IMR-90 (cell line): ENCODE measurements at regions not wholly inside any gene's neighbourhood (a gene's known extent, or its start where the extent isn't known, plus 50 kb on each side); places are given as distances from the start of the nearest gene placed in this dataset.

Source experiments
- ATAC-seq: fragments of 200-7000 bp; cut with Tn5 transposase; 2 replicates; pipeline ENCODE4 v1.9.1; 2020; ENCODE audit warnings: low read depth, mild to moderate bottlenecking, moderate library complexity
- BruUV-seq: library from RNA; stranded (reverse); fragments of 400-500 nt; replicated peaks from 2 replicates; lab custom pipeline; 2021; lab: Mats Ljungman, UMichigan
- CTCF ChIA-PET: fragments of 300-600 bp; formaldehyde crosslinking; extraction: SDS; loops from one replicate; lab custom pipeline; 2021; ENCODE audit warnings: antibody characterized with exemption; lab: Yijun Ruan, JAX
- POLR2A ChIA-PET: fragments of 300-600 bp; sonication (Branson Sonifier 250); formaldehyde crosslinking; loops from one replicate; lab custom pipeline; 2022; ENCODE audit warnings: antibody characterized with exemption; ENCODE audit not compliant: unreplicated experiment; lab: Charles Lee
- DNase-seq: peaks from one replicate; pipeline ENCODE4 v3.0.0; 2013
- H2AFZ ChIP-seq: replicated peaks from 2 replicates; pipeline ENCODE3; 2013; ENCODE audit warnings: low read length, mild to moderate bottlenecking; ENCODE audit not compliant: poor library complexity
- H2AK5ac ChIP-seq: 2 replicates; pipeline ENCODE4 v1.6.1; 2013; ENCODE audit warnings: low read depth, low read length, inconsistent platforms
- H2AK9ac ChIP-seq: replicated peaks from 2 replicates; pipeline ENCODE3; 2013; ENCODE audit warnings: mild to moderate bottlenecking, low read depth, low read length, moderate library complexity; ENCODE audit not compliant: poor library complexity
- H2BK120ac ChIP-seq: 2 replicates; pipeline ENCODE4 v1.6.1; 2013; ENCODE audit warnings: low read depth, low read length, inconsistent platforms
- H2BK15ac ChIP-seq: 3 replicates; pipeline ENCODE4 v1.6.1; 2013; ENCODE audit warnings: low read depth, low read length, inconsistent platforms
- H2BK20ac ChIP-seq: 2 replicates; pipeline ENCODE4 v1.6.1; 2013; ENCODE audit warnings: low read depth, mild to moderate bottlenecking, inconsistent platforms, low read length, moderate library complexity
- H2BK5ac ChIP-seq: 2 replicates; pipeline ENCODE4 v1.6.1; 2013; ENCODE audit warnings: mild to moderate bottlenecking, low read depth, low read length, inconsistent platforms; ENCODE audit not compliant: poor library complexity, severe bottlenecking
- H3K14ac ChIP-seq: replicated peaks from 2 replicates; pipeline ENCODE4 v1.6.1; 2013; ENCODE audit warnings: low read depth, low read length, inconsistent platforms
- H3K18ac ChIP-seq: 2 replicates; pipeline ENCODE4 v1.6.1; 2013; ENCODE audit warnings: low read depth, low read length, control low read depth
- H3K23ac ChIP-seq: 2 replicates; pipeline ENCODE4 v1.6.1; 2013; ENCODE audit warnings: low read depth, low read length, inconsistent platforms
- H3K27ac ChIP-seq: 2 replicates; pipeline ENCODE4 v1.5.1; 2013; ENCODE audit warnings: mild to moderate bottlenecking, control low read depth, low read length; ENCODE audit not compliant: insufficient read depth
- H3K27me3 ChIP-seq: 2 replicates; pipeline ENCODE4 v1.6.1; 2013; ENCODE audit warnings: low read length; ENCODE audit not compliant: control insufficient read depth, insufficient read depth
- H3K36me3 ChIP-seq: 2 replicates; pipeline ENCODE4 v1.6.1; 2013; ENCODE audit warnings: low read length, mixed read lengths; ENCODE audit not compliant: control insufficient read depth, insufficient read depth
- H3K4ac ChIP-seq: 2 replicates; pipeline ENCODE4 v1.6.1; 2013; ENCODE audit warnings: low read depth, low read length, inconsistent platforms
- H3K4me1 ChIP-seq: 2 replicates; pipeline ENCODE4 v1.6.1; 2013; ENCODE audit warnings: low read length, mixed read lengths; ENCODE audit not compliant: control insufficient read depth, insufficient read depth
- H3K4me2 ChIP-seq: 2 replicates; pipeline ENCODE4 v1.6.1; 2013; ENCODE audit warnings: low read depth, mild to moderate bottlenecking, control low read depth, low read length, moderate library complexity
- H3K4me3 ChIP-seq: 2 replicates; pipeline ENCODE4 v1.5.1; 2013; ENCODE audit warnings: low read depth, mild to moderate bottlenecking, control low read depth, low read length, moderate library complexity; ENCODE audit not compliant: insufficient read depth
- H3K56ac ChIP-seq: 2 replicates; pipeline ENCODE4 v1.6.1; 2013; ENCODE audit warnings: low read length, inconsistent platforms; ENCODE audit not compliant: insufficient read depth; ENCODE audit errors: extremely low read depth
- H3K79me1 ChIP-seq, 2 experiments: 2 replicates each; pipeline ENCODE4 v1.6.1; 2013; ENCODE audit warnings: low read length in 2 of 2, inconsistent platforms in 1 of 2, low read depth in 1 of 2
- H3K9ac ChIP-seq: 2 replicates; pipeline ENCODE4 v1.6.1; 2013; ENCODE audit warnings: low read depth, low read length, control low read depth
- H3K9me1 ChIP-seq: 2 replicates; pipeline ENCODE4 v1.6.1; 2013; ENCODE audit warnings: low read length, inconsistent platforms; ENCODE audit not compliant: insufficient read depth
- H3K9me3 ChIP-seq: 2 replicates; pipeline ENCODE4 v1.6.1; 2013; ENCODE audit warnings: low read length; ENCODE audit not compliant: control insufficient read depth, insufficient read depth
- H4K20me1 ChIP-seq: 2 replicates; pipeline ENCODE4 v1.6.1; 2013; ENCODE audit warnings: low read length, inconsistent platforms; ENCODE audit not compliant: insufficient read depth
- H4K5ac ChIP-seq: 2 replicates; pipeline ENCODE4 v1.6.1; 2013; ENCODE audit warnings: mild to moderate bottlenecking, low read depth, low read length, control low read depth
- H4K8ac ChIP-seq, 2 experiments: 2 replicates each; pipeline ENCODE4 v1.6.1; 2013; ENCODE audit warnings: low read depth in 2 of 2, low read length in 2 of 2, control low read depth in 1 of 2, inconsistent platforms in 1 of 2
- H4K91ac ChIP-seq: 2 replicates; pipeline ENCODE4 v1.6.1; 2013; ENCODE audit warnings: low read depth, low read length, inconsistent platforms; ENCODE audit not compliant: insufficient read depth
- BHLHE40 ChIP-seq: fragments of 150-350 bp; IDR thresholded peaks from 2 replicates; pipeline ENCODE4 v1.6.1; 2016; ENCODE audit warnings: mild to moderate bottlenecking, low read depth, low read length
- CEBPB ChIP-seq: IDR thresholded peaks from 2 replicates; pipeline ENCODE4 v1.6.1; 2012; ENCODE audit warnings: low read depth, low read length, improper control_type of control experiment
- CHD1 ChIP-seq: IDR thresholded peaks from 2 replicates; pipeline ENCODE4 v1.6.1; 2012; ENCODE audit warnings: low read depth, low read length, improper control_type of control experiment
- CTCF ChIP-seq: conservative IDR thresholded peaks from 2 replicates; pipeline ENCODE4 v1.5.1; 2012; ENCODE audit warnings: mild to moderate bottlenecking, low read depth, low read length, improper control_type of control experiment
- FOS ChIP-seq: fragments of 150-350 bp; IDR thresholded peaks from 2 replicates; pipeline ENCODE4 v1.6.1; 2016; ENCODE audit warnings: low read depth, low read length
- MAFK ChIP-seq: IDR thresholded peaks from 2 replicates; pipeline ENCODE4 v1.6.1; 2012; ENCODE audit warnings: low read depth, low read length, improper control_type of control experiment
- MAZ ChIP-seq: IDR thresholded peaks from 2 replicates; pipeline ENCODE4 v1.6.1; 2012; ENCODE audit warnings: low read depth, mild to moderate bottlenecking, low read length, improper control_type of control experiment, moderate library complexity, borderline replicate concordance
- MXI1 ChIP-seq: IDR thresholded peaks from 2 replicates; pipeline ENCODE4 v1.6.1; 2012; ENCODE audit warnings: low read depth, mild to moderate bottlenecking, low read length, moderate library complexity, borderline replicate concordance
- NFE2L2 ChIP-seq: fragments of 150-350 bp; IDR thresholded peaks from 2 replicates; pipeline ENCODE4 v1.6.1; 2016; ENCODE audit warnings: low read depth, mild to moderate bottlenecking, low read length
- POLR2A ChIP-seq: IDR thresholded peaks from 2 replicates; pipeline ENCODE4 v1.6.1; 2012; ENCODE audit warnings: mild to moderate bottlenecking, low read depth, low read length
- RAD21 ChIP-seq: IDR thresholded peaks from 2 replicates; pipeline ENCODE4 v1.6.1; 2012; ENCODE audit warnings: low read length, improper control_type of control experiment
- RCOR1 ChIP-seq: IDR thresholded peaks from 2 replicates; pipeline ENCODE4 v1.6.1; 2012; ENCODE audit warnings: mild to moderate bottlenecking, low read length, improper control_type of control experiment; ENCODE audit not compliant: insufficient replicate concordance
- RFX5 ChIP-seq: IDR thresholded peaks from 2 replicates; pipeline ENCODE4 v1.8.0; 2012; ENCODE audit warnings: low read depth, mild to moderate bottlenecking, low read length, moderate library complexity
- SMC3 ChIP-seq: fragments of 150-350 bp; IDR thresholded peaks from 2 replicates; pipeline ENCODE4 v1.6.1; 2016; ENCODE audit warnings: low read depth, mild to moderate bottlenecking, antibody characterized with exemption, low read length, moderate library complexity
- dilution Hi-C: fragments of 300-500 bp; cut with HindIII; formaldehyde crosslinking; loops from one replicate; pipeline ENCODE4 v1.14.3; 2018; ENCODE audit warnings: low sequenced_read_pairs; ENCODE audit not compliant: unreplicated experiment
- in situ Hi-C: fragments of 300-500 bp; cut with MboI; formaldehyde crosslinking; loops from 3 replicates; pipeline ENCODE4 v1.14.3; 2019; ENCODE audit warnings: low sequenced_read_pairs, inconsistent platforms, mixed read lengths
- intact Hi-C: fragments of 100-400 bp; cut with micrococcal nuclease; formaldehyde crosslinking; loops from 2 replicates; pipeline ENCODE4 v1.10.0; 2022
- TF ChIP-seq, protein P1 (sequence below): fragments of 150-350 bp; IDR thresholded peaks from 2 replicates; pipeline ENCODE4 v1.6.1; 2016; ENCODE audit warnings: low read depth, mild to moderate bottlenecking, low read length, moderate library complexity, borderline replicate concordance
- TF ChIP-seq, protein P2 (sequence below): fragments of 150-350 bp; IDR thresholded peaks from 2 replicates; pipeline ENCODE4 v1.6.1; 2017; ENCODE audit warnings: mild to moderate bottlenecking, antibody characterized with exemption, low read length, low read depth

GRCh38 chrX:22818061-22818460 lies 181.7 kb upstream of the DDX53 start:
- Histone ChIP-seq H2BK5ac (no peak overlapping the region), H2BK20ac (no peak overlapping the region), H3K4me1 (no peaks in the 10 kb centered on the region), H4K5ac (no peak overlapping the region), H3K23ac (no peak overlapping the region), H2AFZ (no peak overlapping the region), H3K4ac (no peak overlapping the region), H3K14ac (no peak overlapping the region), H3K27me3 (no peaks in the 10 kb centered on the region), H4K8ac (no peak overlapping the region), H2BK120ac (no peak overlapping the region), H3K36me3 (no peaks in the 10 kb centered on the region), H3K4me3 (no peak overlapping the region), H3K9ac (no peak overlapping the region), H2BK15ac (no peak overlapping the region), H4K20me1 (no peaks in the 10 kb centered on the region), H4K91ac (no peak overlapping the region), H3K18ac (no peak overlapping the region), H2AK5ac (no peak overlapping the region), H3K9me1 (no peaks in the 10 kb centered on the region), H3K27ac (no peak overlapping the region), H3K9me3 (no peaks in the 10 kb centered on the region), H2AK9ac (no peak overlapping the region), H3K79me1 (no peaks in the 10 kb centered on the region), H3K56ac (no peak overlapping the region), H3K4me2 (no peak overlapping the region)
- TF ChIP-seq SMC3 (no peak), NFE2L2 (no peak), MXI1 (no peak), FOS (no peak), BHLHE40 (no peak), RCOR1 (no peak), RFX5 (no peak), POLR2A (no peak), CEBPB (no peak), CTCF (no peak), CHD1 (no peak), RAD21 (no peak), MAFK (no peak), MAZ (no peak)
- TF ChIP-seq, protein P1, sequence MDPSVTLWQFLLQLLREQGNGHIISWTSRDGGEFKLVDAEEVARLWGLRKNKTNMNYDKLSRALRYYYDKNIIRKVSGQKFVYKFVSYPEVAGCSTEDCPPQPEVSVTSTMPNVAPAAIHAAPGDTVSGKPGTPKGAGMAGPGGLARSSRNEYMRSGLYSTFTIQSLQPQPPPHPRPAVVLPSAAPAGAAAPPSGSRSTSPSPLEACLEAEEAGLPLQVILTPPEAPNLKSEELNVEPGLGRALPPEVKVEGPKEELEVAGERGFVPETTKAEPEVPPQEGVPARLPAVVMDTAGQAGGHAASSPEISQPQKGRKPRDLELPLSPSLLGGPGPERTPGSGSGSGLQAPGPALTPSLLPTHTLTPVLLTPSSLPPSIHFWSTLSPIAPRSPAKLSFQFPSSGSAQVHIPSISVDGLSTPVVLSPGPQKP, result no peak
- TF ChIP-seq, protein P2, sequence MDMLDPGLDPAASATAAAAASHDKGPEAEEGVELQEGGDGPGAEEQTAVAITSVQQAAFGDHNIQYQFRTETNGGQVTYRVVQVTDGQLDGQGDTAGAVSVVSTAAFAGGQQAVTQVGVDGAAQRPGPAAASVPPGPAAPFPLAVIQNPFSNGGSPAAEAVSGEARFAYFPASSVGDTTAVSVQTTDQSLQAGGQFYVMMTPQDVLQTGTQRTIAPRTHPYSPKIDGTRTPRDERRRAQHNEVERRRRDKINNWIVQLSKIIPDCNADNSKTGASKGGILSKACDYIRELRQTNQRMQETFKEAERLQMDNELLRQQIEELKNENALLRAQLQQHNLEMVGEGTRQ, result no peak
- dilution Hi-C loops (no loop called here), in situ Hi-C loops (no loop called here), intact Hi-C loops (no loop called here)
- BruUV-seq, result no TSS peak
- ChIA-PET CTCF (interaction anchor here (0.5 kb wide), 1 partner anchor 38 kb away, joined by 3 read pairs; no protein-coding TSS in a partner anchor), POLR2A (no interaction called here)
- ATAC-seq (no peak), DNase-seq (no peak)
